Tibial artery (tissue), 4 donors: ENCODE measurements at regions not wholly inside any gene's neighbourhood (a gene's known extent, or its start where the extent isn't known, plus 50 kb on each side); places are given as distances from the start of the nearest gene placed in this dataset.

Experiments
- DNase-seq, 2 donors: peaks; one replicate each; pipeline ENCODE4 v3.0.0-alpha.2; 2019
- H3K27ac ChIP-seq, 2 donors: fragments of 200-600 bp; sonication (generic) in 1 of 2; 1 replicate in 1 of 2; 2 replicates in 1 of 2; pipeline ENCODE4 v1.5.1; 2018 to 2019; ENCODE audit warnings: mild to moderate bottlenecking in 1 of 2
- H3K27me3 ChIP-seq, 2 donors: fragments of 200-600 bp; sonication (generic) in 1 of 2; one replicate each; pipeline versions ENCODE4 v1.5.1 to v1.6.0; 2016 to 2019
- H3K36me3 ChIP-seq, 3 donors: fragments of 200-600 bp; sonication (generic) in 2 of 3; one replicate each; pipeline ENCODE4 v1.5.1; 2016 to 2019; ENCODE audit warnings: mild to moderate bottlenecking in 2 of 3
- H3K4me1 ChIP-seq, 4 donors: fragments of 200-600 bp; sonication (generic) in 2 of 4; 1 replicate in 3 of 4; 2 replicates in 1 of 4; pipeline ENCODE4 v1.5.1; 2016 to 2019
- H3K4me3 ChIP-seq, 2 donors: fragments of 200-600 bp; sonication (generic) in 1 of 2; 1 replicate in 1 of 2; 2 replicates in 1 of 2; pipeline ENCODE4 v1.5.1; 2018 to 2019; ENCODE audit warnings: mild to moderate bottlenecking in 2 of 2
- H3K9me3 ChIP-seq, 3 donors: fragments of 200-600 bp; sonication (generic) in 1 of 3; one replicate each; pipeline ENCODE4 v1.5.1; 2016 to 2019
- intact Hi-C: fragments of 100-400 bp; cut with DNase I; formaldehyde crosslinking; loops from one replicate; pipeline ENCODE4 v1.15.0; 2023; ENCODE audit warnings: low total_unique reads
- TF ChIP-seq, protein P1 (sequence below), 2 experiments: fragments of 200-600 bp in 1 of 2; fragments of 450-650 bp in 1 of 2; IDR thresholded peaks; one replicate each; pipeline ENCODE4 v1.5.1; 2017 to 2019; ENCODE audit warnings: antibody characterized with exemption in 2 of 2, mild to moderate bottlenecking in 1 of 2, moderate library complexity in 1 of 2

DNA sequence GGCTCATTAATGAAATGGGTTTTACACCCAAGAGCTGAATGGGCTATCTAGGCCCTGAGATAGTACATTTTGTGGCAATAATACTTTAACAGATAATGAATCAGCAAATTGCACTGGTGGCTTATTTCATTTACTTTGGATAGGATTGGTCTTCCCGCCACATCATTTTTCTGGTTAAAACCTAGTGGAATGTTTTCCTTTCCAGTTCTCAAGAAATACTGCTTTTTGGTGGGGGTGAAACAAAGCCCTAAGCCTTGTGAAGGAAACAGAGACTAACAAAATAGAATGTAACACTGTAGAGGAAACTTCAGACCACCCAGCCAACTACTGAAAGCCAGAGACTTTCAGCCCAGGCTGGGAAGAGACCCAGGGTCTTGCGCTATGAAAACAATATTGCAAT, 172.2 kb downstream of the HHIPL2 start:
- Histone ChIP-seq H3K36me3 (no peaks in the 10 kb centered on the region), H3K27me3 (no peaks in the 10 kb centered on the region), H3K27ac (no peak overlapping the region), H3K9me3 (no peaks in the 10 kb centered on the region), H3K4me3 (no peak overlapping the region), H3K4me1 (no peaks in the 10 kb centered on the region)
- TF ChIP-seq, protein P1, sequence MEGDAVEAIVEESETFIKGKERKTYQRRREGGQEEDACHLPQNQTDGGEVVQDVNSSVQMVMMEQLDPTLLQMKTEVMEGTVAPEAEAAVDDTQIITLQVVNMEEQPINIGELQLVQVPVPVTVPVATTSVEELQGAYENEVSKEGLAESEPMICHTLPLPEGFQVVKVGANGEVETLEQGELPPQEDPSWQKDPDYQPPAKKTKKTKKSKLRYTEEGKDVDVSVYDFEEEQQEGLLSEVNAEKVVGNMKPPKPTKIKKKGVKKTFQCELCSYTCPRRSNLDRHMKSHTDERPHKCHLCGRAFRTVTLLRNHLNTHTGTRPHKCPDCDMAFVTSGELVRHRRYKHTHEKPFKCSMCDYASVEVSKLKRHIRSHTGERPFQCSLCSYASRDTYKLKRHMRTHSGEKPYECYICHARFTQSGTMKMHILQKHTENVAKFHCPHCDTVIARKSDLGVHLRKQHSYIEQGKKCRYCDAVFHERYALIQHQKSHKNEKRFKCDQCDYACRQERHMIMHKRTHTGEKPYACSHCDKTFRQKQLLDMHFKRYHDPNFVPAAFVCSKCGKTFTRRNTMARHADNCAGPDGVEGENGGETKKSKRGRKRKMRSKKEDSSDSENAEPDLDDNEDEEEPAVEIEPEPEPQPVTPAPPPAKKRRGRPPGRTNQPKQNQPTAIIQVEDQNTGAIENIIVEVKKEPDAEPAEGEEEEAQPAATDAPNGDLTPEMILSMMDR (IDR thresholded peaks at IDR 0.05) = no peak
- no peak for DNase-seq
- intact Hi-C loops = no loop called here

DNA sequence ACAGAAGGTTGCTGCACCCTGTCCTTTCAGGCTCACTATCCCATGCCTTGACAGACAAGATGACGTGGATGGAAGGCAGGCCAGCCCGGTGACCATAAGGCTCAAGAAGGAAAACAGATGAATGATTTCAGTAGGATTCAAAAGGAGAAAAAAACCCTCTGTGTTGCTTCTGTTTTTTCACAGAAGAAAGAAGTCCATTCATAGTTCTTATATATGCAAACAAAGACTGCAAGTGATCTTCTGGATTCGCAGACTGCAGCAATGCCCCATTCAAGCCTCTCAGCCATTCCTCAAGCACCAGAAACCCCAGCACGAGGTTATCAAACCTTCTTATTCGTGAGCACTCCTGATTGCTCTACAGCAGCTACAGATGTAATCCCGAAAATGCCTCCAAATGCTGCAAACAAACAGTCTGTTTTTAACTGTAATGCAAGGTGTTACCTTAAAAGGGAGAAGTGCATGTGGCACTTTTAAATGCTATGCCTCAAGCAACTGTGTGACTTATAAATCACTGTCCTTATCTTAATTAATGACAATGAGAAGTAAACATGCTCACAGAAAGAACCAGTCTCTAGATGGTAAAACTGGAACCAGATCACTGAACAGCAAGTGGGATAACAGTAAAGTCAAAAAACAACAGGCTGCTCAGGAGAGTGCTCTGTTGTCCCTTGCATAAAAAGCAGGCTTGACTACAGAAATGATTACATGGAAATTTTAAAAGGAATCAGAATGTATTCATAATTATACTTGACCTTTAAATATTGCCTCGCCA, 173.9 kb downstream of the HHIPL2 start:
- no peaks in the 10 kb centered on the region for H3K4me1 ChIP-seq
- no peak for DNase-seq
- H3K27me3 ChIP-seq = no peaks in the 10 kb centered on the region
- H3K27ac ChIP-seq = no peak overlapping the region
- H3K9me3 ChIP-seq = no peaks in the 10 kb centered on the region
- no peak overlapping the region for H3K4me3 ChIP-seq
- intact Hi-C loops = loop anchor here (5.0 kb wide), 1 partner anchor 1128 kb away; no protein-coding TSS in a partner anchor
- H3K36me3 ChIP-seq = no peaks in the 10 kb centered on the region
- TF ChIP-seq, protein P1 (IDR thresholded peaks at IDR 0.05) = no peak

DNA sequence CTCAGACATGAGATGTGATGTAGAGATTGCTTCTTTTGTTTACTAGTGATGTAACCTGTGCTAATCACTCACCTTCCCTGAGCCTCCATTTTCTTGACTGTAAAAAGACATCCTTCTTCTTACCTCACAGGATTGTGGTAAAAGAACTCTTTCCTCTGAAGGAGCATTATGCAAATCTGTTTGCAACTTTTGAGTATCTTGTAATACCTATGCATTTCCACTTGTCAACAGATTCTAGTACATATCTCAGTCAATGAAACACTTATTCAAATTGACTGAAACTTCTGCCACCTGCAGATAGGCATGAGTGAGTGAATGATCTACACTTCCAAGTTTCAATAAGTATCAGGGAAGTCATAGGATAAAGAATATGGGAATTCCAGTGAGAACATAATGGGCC, 174.7 kb downstream of the HHIPL2 start:
- Histone ChIP-seq H3K9me3 (no peaks in the 10 kb centered on the region), H3K27ac (no peak overlapping the region), H3K27me3 (no peaks in the 10 kb centered on the region), H3K4me3 (no peak overlapping the region), H3K4me1 (no peaks in the 10 kb centered on the region), H3K36me3 (no peaks in the 10 kb centered on the region)
- no peak for DNase-seq
- intact Hi-C loops = loop anchor here (5.0 kb wide), 1 partner anchor 1129 kb away; no protein-coding TSS in a partner anchor
- TF ChIP-seq, protein P1 (IDR thresholded peaks at IDR 0.05) = no peak

DNA sequence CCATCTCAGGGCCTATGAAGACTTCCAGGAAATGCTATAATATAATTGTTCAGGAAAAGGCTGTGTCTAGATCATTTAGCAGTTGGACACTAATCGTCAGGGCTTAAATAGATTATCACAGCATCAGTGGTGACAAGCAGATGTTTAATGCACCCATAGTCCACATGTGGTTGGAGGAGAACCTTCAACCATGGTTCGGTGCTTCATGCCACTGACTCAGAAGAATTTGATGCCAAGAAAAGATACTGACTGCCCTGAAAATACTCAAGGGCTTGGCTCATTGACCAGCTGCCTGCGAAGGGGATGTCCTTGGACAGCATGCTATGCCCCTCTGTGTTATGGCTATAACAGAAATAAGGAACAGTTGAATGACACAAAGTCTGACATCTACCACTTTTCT, 175.7 kb downstream of the HHIPL2 start:
- no peak overlapping the region for H3K27ac ChIP-seq
- H3K36me3 ChIP-seq = no peaks in the 10 kb centered on the region
- DNase-seq = no peak
- TF ChIP-seq, protein P1 (IDR thresholded peaks at IDR 0.05) = no peak
- H3K9me3 ChIP-seq = no peaks in the 10 kb centered on the region
- no peak overlapping the region for H3K4me3 ChIP-seq
- intact Hi-C loops = loop anchor here (5.0 kb wide), 1 partner anchor 1130 kb away; no protein-coding TSS in a partner anchor
- H3K27me3 ChIP-seq = no peaks in the 10 kb centered on the region
- H3K4me1 ChIP-seq = no peaks in the 10 kb centered on the region

DNA sequence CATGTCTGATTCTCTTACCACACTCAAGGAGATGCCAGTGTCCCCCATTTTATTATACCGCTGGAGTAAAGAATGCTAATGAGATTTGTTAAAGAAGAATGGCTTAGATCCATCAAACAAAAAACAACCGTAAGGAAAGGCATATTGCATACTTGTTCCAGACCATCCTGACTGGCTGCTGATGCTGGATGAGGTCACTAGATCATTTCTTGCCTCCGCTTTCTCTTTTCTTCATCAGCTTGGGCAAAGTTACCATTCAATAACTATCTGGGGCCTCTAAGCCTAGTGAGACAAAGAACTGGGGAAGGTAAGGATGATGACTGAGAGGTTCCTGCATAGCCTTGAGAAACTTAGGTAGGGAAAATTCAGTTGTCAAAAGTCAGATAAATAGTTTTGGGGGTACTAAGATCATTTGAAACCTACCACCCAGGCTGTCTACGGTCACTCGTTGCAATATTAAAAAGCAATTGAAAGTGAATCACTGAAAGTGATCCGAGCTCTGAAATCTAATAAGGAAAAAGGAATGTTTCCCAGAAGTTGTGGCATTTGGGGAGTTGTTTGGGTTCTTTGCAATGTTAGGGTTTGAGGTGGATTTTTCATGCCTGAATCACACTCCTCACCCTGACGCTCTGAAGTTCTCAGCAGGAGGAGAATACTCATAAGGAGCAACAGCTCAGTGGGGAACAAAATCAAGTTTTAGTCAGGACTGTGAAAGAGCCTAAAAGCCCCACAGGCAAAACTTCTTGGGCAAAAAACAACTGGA, 176.8 kb downstream of the HHIPL2 start:
- DNase-seq = no peak
- H3K27me3 ChIP-seq = no peaks in the 10 kb centered on the region
- H3K9me3 ChIP-seq = no peaks in the 10 kb centered on the region
- H3K4me1 ChIP-seq = no peaks in the 10 kb centered on the region
- intact Hi-C loops = loop anchor here (5.0 kb wide), 1 partner anchor 1131 kb away; no protein-coding TSS in a partner anchor
- no peak overlapping the region for H3K4me3 ChIP-seq
- H3K27ac ChIP-seq = no peak overlapping the region
- TF ChIP-seq, protein P1 (IDR thresholded peaks at IDR 0.05) = no peak
- no peaks in the 10 kb centered on the region for H3K36me3 ChIP-seq
